H1 (cell line): ENCODE measurements at regions not wholly inside any gene's neighbourhood (a gene's known extent, or its start where the extent isn't known, plus 50 kb on each side); places are given as distances from the start of the nearest gene placed in this dataset.

Experiments used
- CBX8 ChIP-seq: fragments of 300-800, 300-1000 bp; sonication (generic); IDR thresholded peaks from 2 replicates; pipeline ENCODE4 v1.7.1; 2016; ENCODE audit warnings: low read depth, low read length, borderline replicate concordance
- EZH2 ChIP-seq: fragments of 200-600 bp; sonication (generic); IDR thresholded peaks from 2 replicates; pipeline ENCODE4 v1.7.1; 2012; ENCODE audit warnings: low read depth, mild to moderate bottlenecking, moderate library complexity, low read length, inconsistent platforms; ENCODE audit not compliant: severe bottlenecking
- POU5F1 ChIP-seq: IDR thresholded peaks from 2 replicates; pipeline ENCODE4 v1.6.1; 2011; ENCODE audit warnings: low read depth, mild to moderate bottlenecking, low read length, moderate library complexity
- RAD21 ChIP-seq, 2 experiments: IDR thresholded peaks in 1 of 2; conservative IDR thresholded peaks in 1 of 2; 2 replicates each; pipeline ENCODE4 v1.6.1; 2011; ENCODE audit warnings: low read depth in 2 of 2, low read length in 2 of 2, improper control_type of control experiment in 1 of 2, inconsistent platforms in 1 of 2, mild to moderate bottlenecking in 1 of 2, moderate library complexity in 1 of 2

DNA sequence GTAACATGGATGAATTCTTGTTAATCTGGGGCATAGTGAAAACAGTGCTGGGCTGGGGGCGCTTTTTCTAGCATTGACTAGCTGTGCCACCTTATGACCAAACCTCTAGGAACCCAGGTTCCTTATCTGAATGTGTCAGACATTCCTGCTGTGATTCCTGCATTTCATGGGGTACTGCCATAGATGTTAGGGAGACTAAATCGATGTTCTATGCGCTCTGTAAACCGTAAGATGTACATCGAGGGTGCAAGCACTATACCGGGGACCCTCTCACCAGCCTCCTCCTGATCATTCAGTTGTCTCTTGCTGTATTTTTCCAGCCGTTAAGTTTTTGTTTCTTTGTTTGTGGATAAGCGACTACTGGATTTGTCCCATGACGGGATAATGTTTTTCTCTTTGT is 170.9 kb upstream of the PARP11 start (continued):
- TF ChIP-seq RAD21 (IDR thresholded peaks at IDR 0.05 in 1 of 2, conservative IDR thresholded peaks at IDR 0.05 in 1 of 2; ENCODE audit: low read depth in 2 of 2, low read length in 2 of 2) (no peak), CBX8 (no peak), POU5F1 (no peak), EZH2 (no peak)
- TF ChIP-seq, all 59 proteins: peak for 0
